ENCODE measurements at regions not wholly inside any gene's neighbourhood (a gene's known extent, or its start where the extent isn't known, plus 50 kb on each side); places are given as distances from the start of the nearest gene placed in this dataset.

GRCh38 chr3:81951636-81952035 is 190.2 kb upstream of the GBE1 start:
- TF ChIP-seq POLR2A (IDR thresholded peaks at IDR 0.05; ENCODE audit: low read depth, low read length) (no peak), POLR2AphosphoS5 (IDR thresholded peaks at IDR 0.05; ENCODE audit: low read depth, low read length) (no peak), TAF1 (IDR thresholded peaks at IDR 0.05; ENCODE audit: low read depth, low read length) (no peak), PAX5 (IDR thresholded peaks at IDR 0.05; ENCODE audit: insufficient read depth, low read length, severe bottlenecking) (no peak)

All from GM12891 (cell line).